ENCODE measurements at regions not wholly inside any gene's neighbourhood (a gene's known extent, or its start where the extent isn't known, plus 50 kb on each side); places are given as distances from the start of the nearest gene placed in this dataset.

DNA sequence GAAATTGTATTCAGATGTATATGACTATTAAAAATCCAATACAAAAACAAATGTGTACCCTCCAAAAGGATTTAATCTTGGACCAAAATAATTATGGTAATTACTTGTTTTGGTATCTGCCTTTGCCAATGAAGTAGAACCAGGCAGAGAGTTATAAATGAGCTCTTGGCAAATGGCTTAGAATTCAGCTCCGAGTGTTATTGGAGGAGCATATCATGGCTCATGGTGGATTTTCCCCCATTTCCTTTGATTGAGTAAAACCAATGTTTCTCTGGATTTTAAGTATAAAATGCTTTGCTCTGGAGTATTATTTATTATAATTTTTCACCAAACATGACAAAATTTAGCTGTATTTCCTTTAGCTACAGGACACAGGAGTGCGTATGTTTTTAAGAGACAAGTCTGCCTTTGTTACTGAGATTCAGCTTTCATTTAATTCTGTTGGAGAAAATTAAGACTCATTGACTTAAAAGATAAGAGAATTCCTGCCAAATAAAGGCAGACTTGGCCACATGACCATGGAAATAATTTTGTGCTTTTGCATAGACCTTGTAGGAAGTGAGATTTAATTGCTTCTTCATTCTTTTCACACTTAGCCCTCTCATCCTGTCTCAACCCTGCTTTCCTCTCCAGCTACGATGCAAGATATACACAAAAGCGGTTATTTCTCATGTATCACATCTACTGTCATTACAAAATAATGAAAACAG, 281.0 kb upstream of the SOX11 start:
- H3K27ac ChIP-seq = no peak overlapping the region
- no peak overlapping the region for H3K4me3 ChIP-seq
- H3K9me3 ChIP-seq (ENCODE audit: low read depth, low read length) = no peaks in the 10 kb centered on the region
- no peak overlapping the region for H3K9ac ChIP-seq (ENCODE audit: insufficient read length)
- TF ChIP-seq EZH2 (IDR thresholded peaks at IDR 0.05) = no peak
- no peak for TF ChIP-seq POLR2AphosphoS5 (IDR thresholded peaks at IDR 0.05; ENCODE audit: borderline replicate concordance, low read depth, low read length)
- no peak for TF ChIP-seq FOXP2 (optimal IDR thresholded peaks at IDR 0.05; ENCODE audit: control extremely low read depth, extremely low read length, insufficient read depth)
- H3K36me3 ChIP-seq (ENCODE audit: insufficient read depth, low read length) = no peaks in the 10 kb centered on the region
- DNase-seq (ENCODE audit: low read depth, low spot score) = no peak

DNA sequence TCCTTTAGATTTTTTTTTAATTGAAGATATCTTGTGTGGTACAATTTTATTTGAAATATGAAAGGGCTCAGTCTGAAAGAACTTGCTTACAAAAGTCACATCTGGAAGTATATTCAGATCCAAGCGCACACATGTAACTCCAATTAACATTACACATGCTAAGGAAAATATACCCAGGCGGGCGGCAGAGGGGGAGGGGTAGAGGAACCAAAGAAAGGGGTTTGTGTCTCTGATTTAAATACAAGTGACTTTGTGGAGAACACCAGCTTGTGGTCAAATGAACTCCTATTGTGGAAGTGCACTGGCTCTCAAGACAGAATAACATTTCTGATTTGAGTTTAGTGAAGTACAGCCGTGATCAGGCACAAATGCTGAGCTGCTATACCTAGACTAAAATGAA, 280.2 kb upstream of the SOX11 start:
- no peak for TF ChIP-seq POLR2AphosphoS5 (IDR thresholded peaks at IDR 0.05; ENCODE audit: borderline replicate concordance, low read depth, low read length)
- TF ChIP-seq FOXP2 (optimal IDR thresholded peaks at IDR 0.05; ENCODE audit: control extremely low read depth, extremely low read length, insufficient read depth) = no peak
- H3K27ac ChIP-seq = no peak overlapping the region
- no peak overlapping the region for H3K9ac ChIP-seq (ENCODE audit: insufficient read length)
- no peak for DNase-seq (ENCODE audit: low read depth, low spot score)
- H3K36me3 ChIP-seq (ENCODE audit: insufficient read depth, low read length) = no peaks in the 10 kb centered on the region
- no peaks in the 10 kb centered on the region for H3K9me3 ChIP-seq (ENCODE audit: low read depth, low read length)
- H3K4me3 ChIP-seq = no peak overlapping the region

DNA sequence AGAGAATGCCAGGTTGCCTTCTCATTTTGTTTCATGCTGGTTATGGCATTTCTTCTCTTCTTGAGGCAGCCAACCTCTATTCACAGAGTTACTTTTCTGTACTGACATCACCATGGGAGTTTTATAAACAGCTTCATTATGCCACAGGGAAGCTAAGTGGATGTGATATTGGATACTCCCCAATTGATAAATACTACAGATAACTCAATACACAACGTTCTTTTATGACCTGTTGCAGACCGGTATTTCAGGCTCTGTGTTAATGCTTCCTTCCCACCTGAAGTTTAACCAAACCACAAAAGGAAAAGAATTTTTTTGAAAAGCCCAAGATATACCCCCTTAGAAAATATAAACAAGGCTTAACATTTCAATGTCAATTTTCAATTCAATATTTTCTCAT, 258.3 kb upstream of the SOX11 start:
- H3K27ac ChIP-seq = no peak overlapping the region
- H3K9ac ChIP-seq (ENCODE audit: insufficient read length) = no peak overlapping the region
- TF ChIP-seq FOXP2 (optimal IDR thresholded peaks at IDR 0.05; ENCODE audit: control extremely low read depth, extremely low read length, insufficient read depth) (no peak), POLR2AphosphoS5 (IDR thresholded peaks at IDR 0.05; ENCODE audit: borderline replicate concordance, low read depth, low read length) (no peak), EZH2 (IDR thresholded peaks at IDR 0.05) (no peak)
- no peaks in the 10 kb centered on the region for H3K9me3 ChIP-seq (ENCODE audit: low read depth, low read length)
- no peak for DNase-seq (ENCODE audit: low read depth, low spot score)
- no peak overlapping the region for H3K4me3 ChIP-seq
- no peaks in the 10 kb centered on the region for H3K36me3 ChIP-seq (ENCODE audit: insufficient read depth, low read length)

DNA sequence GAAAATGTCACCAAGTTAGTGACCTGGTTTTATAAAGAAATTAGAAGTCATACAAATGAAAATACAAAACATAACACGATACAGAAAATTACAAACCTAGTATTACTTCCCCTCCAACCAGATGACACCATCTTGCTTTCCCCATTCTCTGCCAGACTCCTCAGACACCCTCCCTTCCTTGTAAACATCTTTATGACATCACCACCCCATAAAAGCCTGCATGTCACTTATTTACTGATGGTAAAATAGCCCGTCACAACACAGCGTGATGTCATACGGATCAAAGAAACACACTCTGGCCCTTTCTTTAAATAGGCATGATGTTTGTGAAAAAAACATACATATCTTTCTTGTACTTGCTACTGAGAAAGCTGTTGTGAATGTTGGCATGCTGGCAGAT, 254.8 kb upstream of the SOX11 start:
- Histone ChIP-seq H3K27ac (no peak overlapping the region), H3K9me3 (ENCODE audit: low read depth, low read length) (no peaks in the 10 kb centered on the region), H3K4me3 (no peak overlapping the region), H3K9ac (ENCODE audit: insufficient read length) (no peak overlapping the region), H3K36me3 (ENCODE audit: insufficient read depth, low read length) (no peaks in the 10 kb centered on the region)
- DNase-seq (ENCODE audit: low read depth, low spot score) = no peak
- TF ChIP-seq EZH2 (IDR thresholded peaks at IDR 0.05) (no peak), FOXP2 (optimal IDR thresholded peaks at IDR 0.05; ENCODE audit: control extremely low read depth, extremely low read length, insufficient read depth) (no peak), POLR2AphosphoS5 (IDR thresholded peaks at IDR 0.05; ENCODE audit: borderline replicate concordance, low read depth, low read length) (no peak)

DNA sequence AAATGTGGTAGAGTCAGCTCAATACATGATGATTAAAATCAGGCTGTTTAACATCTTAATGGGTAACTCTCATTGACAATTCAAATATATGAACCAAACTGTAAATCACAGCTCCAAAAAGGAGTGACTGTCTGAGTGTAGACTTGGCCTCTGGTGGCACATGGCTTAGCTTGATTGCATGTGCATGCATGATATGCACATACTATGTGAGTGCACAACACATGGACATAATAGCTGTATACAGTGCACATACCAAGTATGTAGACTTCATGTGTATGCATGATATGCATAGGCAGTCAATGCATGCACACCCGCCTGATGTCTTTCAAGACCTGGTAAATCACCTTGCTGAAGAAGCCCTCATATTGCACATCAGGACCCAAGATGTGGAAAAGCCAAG, 252.0 kb upstream of the SOX11 start:
- Histone ChIP-seq H3K4me3 (no peak overlapping the region), H3K27ac (no peak overlapping the region), H3K9me3 (ENCODE audit: low read depth, low read length) (no peaks in the 10 kb centered on the region), H3K9ac (ENCODE audit: insufficient read length) (no peak overlapping the region), H3K36me3 (ENCODE audit: insufficient read depth, low read length) (no peaks in the 10 kb centered on the region)
- DNase-seq (ENCODE audit: low read depth, low spot score) = no peak
- TF ChIP-seq POLR2AphosphoS5 (IDR thresholded peaks at IDR 0.05; ENCODE audit: borderline replicate concordance, low read depth, low read length) = no peak
- TF ChIP-seq FOXP2 (optimal IDR thresholded peaks at IDR 0.05; ENCODE audit: control extremely low read depth, extremely low read length, insufficient read depth) = no peak
- no peak for TF ChIP-seq EZH2 (IDR thresholded peaks at IDR 0.05)

DNA sequence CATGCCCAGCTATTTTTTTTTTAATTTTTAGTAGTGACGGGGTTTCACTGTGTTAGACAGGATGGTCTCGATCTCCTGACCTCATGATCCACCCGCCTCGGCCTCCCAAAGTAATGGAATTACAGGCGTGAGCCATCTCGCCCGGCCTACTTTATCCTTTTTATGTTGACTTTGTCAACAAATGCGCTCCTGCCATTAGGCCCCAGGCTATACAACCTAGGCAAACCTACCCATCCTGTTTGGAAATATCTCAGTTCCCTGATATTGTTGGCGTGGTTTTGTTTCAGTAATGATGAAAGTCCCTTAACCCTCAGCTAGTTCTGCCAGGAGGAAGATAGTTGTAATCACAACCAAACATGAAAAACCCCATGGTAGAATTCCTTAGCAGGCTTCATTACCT, 249.4 kb upstream of the SOX11 start:
- Histone ChIP-seq H3K9ac (ENCODE audit: insufficient read length) (no peak overlapping the region), H3K27ac (no peak overlapping the region), H3K9me3 (ENCODE audit: low read depth, low read length) (no peaks in the 10 kb centered on the region), H3K36me3 (ENCODE audit: insufficient read depth, low read length) (no peaks in the 10 kb centered on the region), H3K4me3 (no peak overlapping the region)
- DNase-seq (ENCODE audit: low read depth, low spot score) = no peak
- no peak for TF ChIP-seq EZH2 (IDR thresholded peaks at IDR 0.05)
- TF ChIP-seq FOXP2 (optimal IDR thresholded peaks at IDR 0.05; ENCODE audit: control extremely low read depth, extremely low read length, insufficient read depth) = no peak
- no peak for TF ChIP-seq POLR2AphosphoS5 (IDR thresholded peaks at IDR 0.05; ENCODE audit: borderline replicate concordance, low read depth, low read length)

DNA sequence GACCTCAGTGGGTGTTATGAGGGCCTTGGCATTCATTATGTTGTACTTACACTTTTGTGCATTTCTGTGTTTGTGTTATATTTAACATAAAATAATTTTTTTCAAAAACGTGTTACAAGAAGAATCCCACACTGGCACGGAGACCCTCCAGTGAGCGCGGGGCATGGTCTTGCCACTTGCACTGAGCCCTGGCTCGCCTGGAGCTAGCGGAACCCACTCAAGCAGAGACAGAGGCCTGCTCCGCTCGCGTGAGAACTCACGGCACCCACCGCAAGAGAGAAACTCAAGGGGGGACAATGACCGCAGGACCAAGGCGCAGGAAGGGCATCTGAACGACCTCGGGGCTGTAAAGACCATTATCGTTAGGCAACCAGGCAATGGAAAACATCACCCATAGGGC, 248.0 kb upstream of the SOX11 start:
- no peak for TF ChIP-seq FOXP2 (optimal IDR thresholded peaks at IDR 0.05; ENCODE audit: control extremely low read depth, extremely low read length, insufficient read depth)
- no peak for TF ChIP-seq POLR2AphosphoS5 (IDR thresholded peaks at IDR 0.05; ENCODE audit: borderline replicate concordance, low read depth, low read length)
- TF ChIP-seq EZH2 (IDR thresholded peaks at IDR 0.05) = no peak
- Histone ChIP-seq H3K9ac (ENCODE audit: insufficient read length) (no peak overlapping the region), H3K9me3 (ENCODE audit: low read depth, low read length) (no peaks in the 10 kb centered on the region), H3K36me3 (ENCODE audit: insufficient read depth, low read length) (no peaks in the 10 kb centered on the region), H3K4me3 (no peak overlapping the region), H3K27ac (no peak overlapping the region)
- no peak for DNase-seq (ENCODE audit: low read depth, low spot score)

DNA sequence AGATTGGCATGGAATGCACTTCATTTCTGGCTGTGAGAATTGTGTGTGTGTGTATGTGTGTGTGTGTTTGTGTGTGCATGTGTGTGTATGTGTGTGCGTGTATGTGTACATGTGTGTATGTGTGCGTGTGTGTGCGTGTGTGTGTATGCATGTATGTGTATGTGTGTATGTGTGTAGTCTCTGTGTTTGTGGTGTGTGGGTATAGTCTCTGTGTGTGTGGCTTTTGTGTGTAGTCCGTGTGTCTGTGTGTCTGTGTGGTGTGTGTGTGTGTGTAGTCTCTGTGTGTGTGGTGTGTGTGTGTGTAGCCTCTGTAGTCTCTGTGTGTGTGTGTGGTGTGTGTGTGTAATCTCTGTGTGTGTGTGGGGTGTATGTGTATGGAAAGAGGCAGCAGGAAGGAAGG, 247.3 kb upstream of the SOX11 start:
- no peaks in the 10 kb centered on the region for H3K36me3 ChIP-seq (ENCODE audit: insufficient read depth, low read length)
- TF ChIP-seq POLR2AphosphoS5 (IDR thresholded peaks at IDR 0.05; ENCODE audit: borderline replicate concordance, low read depth, low read length) = no peak
- TF ChIP-seq FOXP2 (optimal IDR thresholded peaks at IDR 0.05; ENCODE audit: control extremely low read depth, extremely low read length, insufficient read depth) = no peak
- TF ChIP-seq EZH2 (IDR thresholded peaks at IDR 0.05) = no peak
- DNase-seq (ENCODE audit: low read depth, low spot score) = no peak
- no peak overlapping the region for H3K4me3 ChIP-seq
- no peak overlapping the region for H3K27ac ChIP-seq
- no peak overlapping the region for H3K9ac ChIP-seq (ENCODE audit: insufficient read length)
- no peaks in the 10 kb centered on the region for H3K9me3 ChIP-seq (ENCODE audit: low read depth, low read length)

DNA sequence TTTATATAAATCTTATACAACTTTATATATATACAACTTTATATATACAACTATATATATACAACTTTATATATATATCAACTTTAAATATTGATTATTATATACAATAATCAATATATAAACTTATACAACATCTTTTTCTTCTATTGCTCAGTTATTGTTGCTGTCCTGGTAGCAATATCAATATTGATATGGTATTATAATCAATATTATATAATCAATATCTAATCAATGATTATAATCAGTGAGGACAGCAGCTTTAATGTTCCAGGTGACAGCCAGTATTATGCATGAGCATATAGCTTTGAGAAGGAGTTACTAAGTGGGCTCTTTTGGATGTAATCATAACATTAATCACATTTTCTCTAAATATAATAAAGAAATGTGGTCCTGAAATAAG, 242.3 kb upstream of the SOX11 start:
- DNase-seq (ENCODE audit: low read depth, low spot score) = no peak
- no peak overlapping the region for H3K9ac ChIP-seq (ENCODE audit: insufficient read length)
- no peak overlapping the region for H3K27ac ChIP-seq
- TF ChIP-seq POLR2AphosphoS5 (IDR thresholded peaks at IDR 0.05; ENCODE audit: borderline replicate concordance, low read depth, low read length) (no peak), EZH2 (IDR thresholded peaks at IDR 0.05) (no peak), FOXP2 (optimal IDR thresholded peaks at IDR 0.05; ENCODE audit: control extremely low read depth, extremely low read length, insufficient read depth) (no peak)
- no peak overlapping the region for H3K4me3 ChIP-seq
- H3K9me3 ChIP-seq (ENCODE audit: low read depth, low read length) = no peaks in the 10 kb centered on the region
- no peaks in the 10 kb centered on the region for H3K36me3 ChIP-seq (ENCODE audit: insufficient read depth, low read length)
